KOPT-K1 (cell line): ENCODE measurements at regions not wholly inside any gene's neighbourhood (a gene's known extent, or its start where the extent isn't known, plus 50 kb on each side); places are given as distances from the start of the nearest gene placed in this dataset.

Experiments used
- H3K27ac ChIP-seq: fragments of 200-600 bp; sonication (generic); 2 replicates; pipeline ENCODE4 v1.5.1; 2016; ENCODE audit warnings: antibody characterized with exemption, mild to moderate bottlenecking, low read depth, low read length; ENCODE audit not compliant: poor library complexity, severe bottlenecking
- H3K36me3 ChIP-seq: fragments of 200-600 bp; sonication (generic); 2 replicates; pipeline ENCODE4 v1.5.1; 2017; ENCODE audit warnings: antibody characterized with exemption, mild to moderate bottlenecking, low read length, moderate library complexity; ENCODE audit not compliant: insufficient read depth
- H3K9me3 ChIP-seq: fragments of 200-600 bp; sonication (generic); 2 replicates; pipeline ENCODE4 v1.5.1; 2017; ENCODE audit warnings: antibody characterized with exemption, low read length, mild to moderate bottlenecking; ENCODE audit not compliant: insufficient read depth, poor library complexity, severe bottlenecking

DNA sequence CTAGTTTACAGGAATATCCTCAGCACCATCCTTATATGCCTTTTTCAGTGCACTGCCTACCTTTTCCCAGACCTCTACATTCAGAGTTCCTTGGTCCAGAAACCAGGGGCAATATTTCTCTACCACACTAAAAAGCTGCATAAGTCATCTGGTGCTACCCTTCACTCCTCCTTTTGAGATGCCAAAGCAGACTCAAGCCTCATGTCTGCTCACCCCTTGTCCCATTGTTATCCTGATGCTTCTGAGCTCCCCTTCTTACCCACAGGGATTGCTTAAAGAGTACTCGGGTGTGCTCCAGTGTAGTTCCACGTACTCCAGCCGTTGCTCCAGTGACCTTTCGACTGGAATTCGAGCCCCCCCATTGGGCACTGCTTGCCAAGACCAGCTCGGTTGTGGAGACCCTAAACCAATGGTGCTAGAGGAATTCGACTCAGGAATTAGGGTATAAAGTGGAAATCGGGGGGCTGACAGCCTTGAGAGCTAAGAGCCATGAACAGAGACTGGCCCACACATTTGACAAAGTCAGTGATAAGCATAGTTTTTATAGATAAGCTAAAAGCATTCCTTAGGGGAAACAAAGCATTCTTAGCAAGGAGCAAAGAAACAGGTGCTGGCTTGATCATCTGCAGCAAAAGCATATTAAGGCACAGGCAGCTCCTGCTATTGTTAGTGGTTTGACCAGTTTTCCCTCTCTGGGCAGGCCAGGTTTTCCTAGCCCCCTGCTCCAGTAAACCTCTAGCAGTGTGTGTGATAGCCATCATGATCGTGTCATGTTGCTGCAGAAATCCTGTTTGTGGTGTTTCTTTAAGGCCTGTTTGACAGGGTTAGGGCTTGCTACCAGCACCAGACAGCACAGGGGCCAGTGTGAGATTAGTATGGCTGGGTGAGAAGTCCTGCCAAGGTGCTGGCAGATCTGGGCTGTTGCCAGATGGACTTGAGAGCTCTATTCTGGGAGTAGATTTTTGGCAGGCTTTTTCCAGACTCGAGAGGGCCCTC is 57.5 kb upstream of the WDR1 start:
- Histone ChIP-seq H3K27ac (no peak overlapping the region), H3K9me3 (no peaks in the 10 kb centered on the region), H3K36me3 (no peaks in the 10 kb centered on the region)

DNA sequence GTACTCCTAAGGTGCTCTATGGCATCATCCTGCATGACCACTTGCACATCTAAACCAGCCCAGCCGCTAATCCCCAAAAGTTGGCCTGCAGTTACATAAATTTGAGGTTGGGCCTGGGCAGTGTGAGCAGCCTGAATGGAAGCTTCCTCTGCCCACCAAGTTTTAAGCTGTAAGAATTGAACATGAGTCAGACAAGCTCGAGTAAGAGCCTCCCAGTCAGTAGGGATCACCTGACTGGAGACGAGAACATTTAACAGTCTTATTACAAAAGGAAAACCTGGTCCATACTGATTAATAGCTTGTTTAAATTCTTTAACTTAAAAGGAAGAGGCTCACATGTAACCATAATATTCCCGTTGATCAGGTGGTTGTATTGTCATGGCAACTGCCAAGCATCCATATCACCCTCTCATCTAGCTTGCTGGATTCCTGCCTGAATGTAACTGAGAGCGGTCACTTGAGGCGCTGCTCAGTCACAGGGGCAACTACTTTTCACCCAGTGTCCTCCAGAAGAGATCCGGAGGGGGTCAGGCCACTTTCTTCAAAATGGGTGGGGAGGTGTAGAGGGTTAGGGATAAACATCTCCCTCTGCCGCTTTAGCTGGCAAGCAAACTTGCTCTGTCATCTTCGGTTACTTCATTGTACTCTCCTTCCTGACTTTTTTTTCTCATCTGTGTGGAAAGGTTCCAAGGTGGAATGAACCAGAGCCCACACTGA is 56.6 kb upstream of the WDR1 start:
- Histone ChIP-seq H3K36me3 (no peaks in the 10 kb centered on the region), H3K27ac (no peak overlapping the region), H3K9me3 (no peaks in the 10 kb centered on the region)

DNA sequence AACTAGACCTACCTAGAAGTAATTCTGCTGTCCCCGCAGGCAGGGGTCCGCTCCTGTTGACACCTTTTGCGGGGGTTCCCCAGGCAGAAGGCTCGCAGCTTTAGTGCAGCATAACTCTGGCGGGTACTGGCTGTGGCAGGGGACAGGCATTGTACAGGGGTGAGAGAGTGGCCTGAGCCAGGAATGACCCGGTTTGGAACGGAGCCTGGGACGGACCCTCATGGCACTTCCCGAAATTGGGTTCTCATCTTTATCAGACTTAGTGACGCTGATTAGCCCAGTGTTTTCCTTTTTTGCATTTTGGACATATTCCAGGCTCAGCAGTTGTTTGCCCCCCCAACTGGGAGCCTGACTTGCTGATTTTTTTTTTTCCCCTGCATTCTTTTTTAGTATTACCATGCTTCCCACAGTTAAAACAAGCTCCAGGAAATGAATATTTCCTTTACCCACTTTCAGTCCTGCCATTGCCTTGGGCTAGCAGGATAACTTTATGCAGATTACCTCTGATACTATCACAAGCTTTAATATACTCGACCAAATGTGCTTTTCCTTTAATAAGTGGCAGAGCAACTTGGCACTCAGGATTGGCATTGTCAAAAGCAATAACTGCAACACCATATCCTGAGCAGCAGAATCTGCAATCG is 55.8 kb upstream of the WDR1 start:
- Histone ChIP-seq H3K27ac (no peak overlapping the region), H3K9me3 (no peaks in the 10 kb centered on the region), H3K36me3 (no peaks in the 10 kb centered on the region)

DNA sequence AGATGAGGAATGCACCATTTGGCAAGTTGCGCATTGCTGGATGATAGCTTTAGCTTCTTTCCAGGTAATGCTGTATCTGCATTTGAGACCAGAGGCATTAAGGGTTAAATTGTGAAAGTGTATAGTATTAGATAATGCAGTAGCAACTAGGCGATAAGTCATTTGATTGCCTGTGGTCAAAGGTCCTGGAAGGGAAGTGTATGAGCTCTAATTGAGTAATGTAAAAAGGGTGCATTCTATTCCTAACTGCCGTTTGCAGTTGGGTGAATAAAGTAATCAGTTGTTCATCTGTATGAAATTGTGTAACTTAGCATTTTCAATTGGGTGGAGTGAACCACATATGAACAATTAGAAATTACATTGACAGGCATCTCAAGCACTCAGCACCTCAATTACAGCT is 54.5 kb upstream of the WDR1 start:
- H3K9me3 ChIP-seq: no peaks in the 10 kb centered on the region
- H3K36me3 ChIP-seq: no peaks in the 10 kb centered on the region
- no peak overlapping the region for H3K27ac ChIP-seq

DNA sequence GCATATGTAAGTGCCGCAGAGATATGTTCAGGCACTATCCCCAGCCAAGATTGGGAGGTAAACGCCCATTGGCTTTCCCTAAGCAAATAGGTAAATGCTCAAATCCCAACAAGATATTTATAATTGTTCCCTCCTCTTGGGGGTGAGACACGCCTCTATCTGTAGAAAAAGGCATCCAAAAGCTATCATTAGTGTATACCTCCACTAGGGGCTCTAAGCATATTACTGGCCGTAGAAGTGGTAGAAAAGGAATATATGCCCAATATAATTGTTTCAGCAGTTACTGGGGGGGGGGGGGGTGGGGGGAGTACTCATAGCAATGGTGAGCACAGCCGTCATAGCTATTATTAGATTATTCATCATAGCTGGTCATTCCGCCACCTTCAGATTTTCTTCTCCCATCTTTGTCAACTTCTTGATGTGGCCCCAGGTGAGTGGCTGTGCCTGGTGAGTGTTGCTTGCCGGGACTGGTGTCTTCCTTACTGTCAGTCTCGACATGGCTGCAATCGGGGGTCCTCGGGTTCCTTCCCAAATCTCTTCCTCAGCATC is 53.3 kb upstream of the WDR1 start:
- Histone ChIP-seq H3K27ac (no peak overlapping the region), H3K36me3 (no peaks in the 10 kb centered on the region), H3K9me3 (no peaks in the 10 kb centered on the region)

DNA sequence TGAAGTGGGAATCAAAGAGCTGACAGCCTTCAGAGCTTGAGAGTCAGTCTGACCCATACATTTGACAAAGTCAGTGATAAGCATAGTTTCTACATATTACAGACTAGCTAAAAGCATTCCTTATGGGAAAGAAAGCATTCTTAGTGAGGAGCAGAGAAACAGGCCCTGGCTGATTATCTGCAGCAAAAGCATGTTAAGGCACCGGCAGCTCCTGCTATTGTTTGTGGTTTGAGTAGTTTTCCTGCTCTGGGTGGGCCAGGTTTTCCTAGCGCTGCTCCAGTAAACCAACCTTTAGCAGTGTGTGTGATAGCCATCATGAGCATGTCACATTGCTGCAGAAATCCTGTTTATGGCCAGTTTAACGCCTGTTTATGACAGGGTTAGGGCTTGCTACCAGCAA is 51.6 kb upstream of the WDR1 start:
- H3K36me3 ChIP-seq: no peaks in the 10 kb centered on the region
- no peaks in the 10 kb centered on the region for H3K9me3 ChIP-seq
- H3K27ac ChIP-seq: no peak overlapping the region

DNA sequence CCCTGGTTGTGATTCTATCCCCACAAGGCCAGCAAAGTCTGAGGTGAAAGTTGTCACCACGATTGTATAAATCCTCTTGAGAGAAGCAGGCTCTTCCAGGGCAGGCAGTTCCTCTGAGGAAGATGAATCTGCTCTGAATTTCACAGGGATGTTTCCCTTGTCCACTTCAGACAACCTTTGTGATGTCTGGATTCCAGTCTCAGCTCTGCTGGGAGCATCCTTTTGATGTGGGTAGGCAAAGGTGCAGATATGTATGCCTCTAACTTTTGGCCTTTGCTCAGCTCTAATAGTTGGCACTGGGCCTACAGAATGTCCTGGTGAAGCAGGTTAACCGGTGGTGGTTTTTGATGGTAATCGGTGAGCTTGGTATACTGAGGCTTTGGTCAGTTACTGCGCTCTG is 50.6 kb upstream of the WDR1 start:
- Histone ChIP-seq H3K27ac (no peak overlapping the region), H3K9me3 (no peaks in the 10 kb centered on the region), H3K36me3 (no peaks in the 10 kb centered on the region)
